Stimulated activated memory B cell treated with anti-CD40 and anti-IgM and Interleukin-4, amounts not matched to agents 10 μg/mL and 1 μg/mL and 100 μg/mL, for 72 hours (primary cell): ENCODE measurements at regions not wholly inside any gene's neighbourhood (a gene's known extent, or its start where the extent isn't known, plus 50 kb on each side); places are given as distances from the start of the nearest gene placed in this dataset.
A peak's percentile ranks its signal among the peaks of the same experiment; 100 is the strongest.

Source experiments
- ATAC-seq: fragments of 150-1000 bp; cut with Tn5 transposase; 2 replicates; pipeline ENCODE4 v1.10.0; 2021
- H3K27ac Mint-ChIP-seq: one replicate; pipeline ENCODE4 v1.8.0; 2022; ENCODE audit warnings: mild to moderate bottlenecking, mixed read lengths
- H3K27me3 Mint-ChIP-seq: one replicate; pipeline ENCODE4 v1.8.0; 2022; ENCODE audit warnings: mixed read lengths
- H3K36me3 Mint-ChIP-seq: one replicate; pipeline ENCODE4 v1.8.0; 2022; ENCODE audit warnings: mixed read lengths
- H3K4me1 Mint-ChIP-seq: one replicate; pipeline ENCODE4 v1.8.0; 2022; ENCODE audit warnings: mixed read lengths
- H3K4me3 Mint-ChIP-seq: one replicate; pipeline ENCODE4 v1.8.0; 2022; ENCODE audit warnings: mild to moderate bottlenecking, moderate library complexity, mixed read lengths
- H3K9me3 Mint-ChIP-seq: one replicate; pipeline ENCODE4 v1.8.0; 2022; ENCODE audit warnings: mixed read lengths

GRCh38 chr12:115042341-115042740 lies 358.4 kb upstream of the TBX3 start:
- no peaks in the 10 kb centered on the region for H3K9me3 Mint-ChIP-seq
- H3K4me3 Mint-ChIP-seq: no peak overlapping the region
- no peaks in the 10 kb centered on the region for H3K36me3 Mint-ChIP-seq
- ATAC-seq: no peak
- H3K4me1 Mint-ChIP-seq: no peaks in the 10 kb centered on the region
- no peaks in the 10 kb centered on the region for H3K27me3 Mint-ChIP-seq
- no peak overlapping the region for H3K27ac Mint-ChIP-seq

GRCh38 chr12:115037830-115038229 lies 353.9 kb upstream of the TBX3 start:
- Mint-ChIP-seq H3K9me3 (peaks cover 2% of the 10 kb centered on the region), H3K4me3 (no peak overlapping the region)
- ATAC-seq: no peak

DNA sequence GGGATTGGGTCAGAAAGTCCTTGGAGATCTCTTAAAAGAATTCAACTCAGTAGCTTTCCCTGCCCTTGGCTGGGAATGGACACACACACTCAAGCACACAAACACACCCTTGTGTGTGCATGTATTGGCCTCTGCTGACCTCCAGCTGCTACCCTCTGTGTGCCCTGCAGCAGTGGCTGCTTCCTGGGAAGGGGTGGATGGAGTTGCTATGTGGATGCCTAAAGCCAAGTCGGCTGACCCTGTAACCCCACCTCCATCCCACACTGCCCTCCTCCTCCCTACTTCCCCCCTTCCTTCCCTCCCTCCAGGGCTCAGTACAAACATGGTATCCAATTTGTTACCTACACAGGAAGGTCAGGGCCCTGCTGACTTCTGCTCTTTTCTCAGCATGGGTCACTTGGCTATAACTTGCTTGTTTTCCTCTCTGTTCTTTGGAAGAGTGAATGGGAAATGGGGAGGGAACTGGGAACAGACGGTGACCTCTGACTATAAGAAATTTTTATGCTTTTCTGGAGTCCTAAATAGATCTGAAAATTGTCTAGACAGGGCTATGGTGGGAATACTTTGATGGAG lies 351.6 kb upstream of the TBX3 start:
- Mint-ChIP-seq H3K27me3 (no peaks in the 10 kb centered on the region), H3K36me3 (no peaks in the 10 kb centered on the region), H3K4me3 (no peak overlapping the region), H3K4me1 (no peaks in the 10 kb centered on the region), H3K9me3 (peaks cover 2% of the 10 kb centered on the region), H3K27ac (no peak overlapping the region)
- no peak for ATAC-seq

More at GRCh38 chr12:115037830-115038229, 353.9 kb upstream of the TBX3 start:
- no peaks in the 10 kb centered on the region for H3K27me3 Mint-ChIP-seq
- H3K27ac Mint-ChIP-seq: no peak overlapping the region
- no peaks in the 10 kb centered on the region for H3K4me1 Mint-ChIP-seq
- H3K36me3 Mint-ChIP-seq: no peaks in the 10 kb centered on the region

DNA sequence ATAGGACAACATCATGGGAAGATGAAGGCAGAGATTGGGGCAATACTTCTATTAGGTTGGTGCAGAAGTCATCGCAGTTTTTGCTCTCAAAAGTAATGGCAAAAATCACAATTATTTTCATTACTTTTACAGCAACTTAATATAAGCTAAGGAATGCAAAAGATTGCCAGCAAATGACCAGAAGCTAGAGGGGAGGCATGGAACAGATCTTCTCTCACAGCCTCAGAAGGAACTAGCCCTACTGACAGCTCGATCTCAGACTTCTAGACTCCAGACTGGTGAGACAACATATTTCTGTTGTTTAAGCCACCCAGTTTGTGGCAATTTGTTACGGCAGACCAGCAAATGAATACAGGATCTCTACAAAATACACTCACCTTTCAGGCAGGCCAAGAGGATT lies 348.5 kb upstream of the TBX3 start:
- ATAC-seq: no peak
- Mint-ChIP-seq H3K4me1 (no peaks in the 10 kb centered on the region), H3K9me3 (peaks cover 2% of the 10 kb centered on the region), H3K27me3 (no peaks in the 10 kb centered on the region), H3K27ac (no peak overlapping the region), H3K36me3 (no peaks in the 10 kb centered on the region), H3K4me3 (no peak overlapping the region)

DNA sequence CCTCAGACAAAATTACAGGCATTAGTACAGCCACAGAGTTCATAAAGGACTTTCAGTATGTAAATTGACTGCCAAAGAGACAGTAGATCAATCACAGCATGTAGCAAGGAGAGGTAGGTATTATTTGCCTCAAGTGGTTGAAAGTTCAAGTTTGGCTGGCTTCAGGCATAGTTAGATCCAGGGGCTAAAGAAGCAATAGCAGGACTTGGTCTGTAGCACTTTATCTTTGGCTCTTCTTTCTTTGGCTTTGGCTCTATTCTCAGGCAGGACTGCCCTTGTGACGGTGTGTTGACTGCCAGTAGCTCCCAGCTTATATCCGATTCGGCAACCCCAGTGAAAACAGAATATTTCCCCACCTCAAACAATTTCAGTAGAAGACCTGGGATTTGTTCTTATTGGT lies 346.0 kb upstream of the TBX3 start:
- no peak overlapping the region for H3K27ac Mint-ChIP-seq
- H3K36me3 Mint-ChIP-seq: no peaks in the 10 kb centered on the region
- H3K4me3 Mint-ChIP-seq: no peak overlapping the region
- no peak for ATAC-seq
- peaks cover 6% of the 10 kb centered on the region for H3K9me3 Mint-ChIP-seq
- H3K27me3 Mint-ChIP-seq: no peaks in the 10 kb centered on the region
- no peaks in the 10 kb centered on the region for H3K4me1 Mint-ChIP-seq

DNA sequence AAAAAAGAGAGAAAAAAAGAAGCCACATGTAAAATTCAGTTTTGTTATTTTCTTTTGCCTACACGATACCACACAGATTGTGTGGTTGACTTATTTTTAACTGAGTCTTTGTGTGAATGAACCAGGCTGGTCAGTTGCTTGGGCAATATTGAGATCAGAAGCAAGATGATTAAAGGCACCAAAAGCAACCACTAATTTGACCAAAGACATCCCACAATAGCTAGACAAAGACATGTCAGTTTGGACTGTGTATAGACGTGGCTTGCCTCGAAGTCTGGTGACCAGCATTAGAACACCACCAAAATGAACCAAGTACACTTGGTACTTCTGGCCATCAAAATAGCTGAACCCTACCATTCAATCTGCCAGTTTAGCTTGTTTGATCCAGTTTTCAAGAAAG lies 340.6 kb upstream of the TBX3 start:
- Mint-ChIP-seq H3K27me3 (no peaks in the 10 kb centered on the region), H3K4me1 (no peaks in the 10 kb centered on the region), H3K27ac (no peak overlapping the region), H3K36me3 (no peaks in the 10 kb centered on the region), H3K9me3 (peaks cover 11% of the 10 kb centered on the region), H3K4me3 (no peak overlapping the region)
- no peak for ATAC-seq

DNA sequence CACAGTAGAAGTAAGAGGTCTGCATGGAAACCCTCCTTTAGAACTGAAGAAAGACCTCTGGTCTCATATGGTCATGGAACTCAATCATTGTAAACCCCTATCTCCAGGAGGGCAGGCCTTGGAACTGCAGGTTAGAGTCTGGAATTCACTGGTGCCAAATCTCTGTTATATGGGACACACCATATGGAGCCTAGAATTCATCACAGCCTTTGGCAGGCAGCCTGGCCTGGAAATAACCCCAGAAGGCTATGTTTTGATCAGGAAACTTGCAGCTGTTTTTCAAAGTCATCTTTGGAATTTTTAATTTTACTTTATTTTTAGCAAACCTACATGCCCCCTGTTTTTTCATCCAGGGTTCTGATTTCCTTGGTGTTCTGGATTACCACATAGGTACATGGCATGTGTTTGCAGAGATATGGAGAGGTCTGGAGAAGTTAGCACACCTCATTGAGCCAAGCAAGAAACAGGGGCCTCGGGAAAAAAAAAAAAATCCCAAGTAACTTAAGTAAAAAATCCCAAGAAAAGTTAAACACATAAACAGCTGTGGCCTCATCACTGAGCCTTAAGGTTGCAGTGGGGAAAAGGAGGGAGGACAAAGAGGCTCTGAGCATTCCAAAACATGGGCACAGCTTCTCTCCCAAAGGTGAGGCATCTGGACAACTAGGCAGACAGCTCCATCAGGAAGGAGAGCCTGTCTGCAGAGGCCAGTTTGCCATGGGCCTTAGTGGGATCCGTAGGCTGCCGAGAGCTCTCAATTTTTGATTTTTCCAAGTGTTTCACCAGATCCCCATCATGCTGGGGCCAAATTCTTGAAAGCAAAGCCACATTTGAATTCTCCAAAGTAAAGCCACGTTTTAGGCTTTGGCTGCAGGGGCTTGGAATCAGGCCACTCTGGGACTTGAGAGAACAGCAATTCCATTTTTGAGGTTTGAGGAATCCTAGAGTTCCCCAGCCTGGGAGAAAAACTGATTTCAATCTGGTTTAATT lies 339.6 kb upstream of the TBX3 start:
- Mint-ChIP-seq H3K4me1 (no peaks in the 10 kb centered on the region), H3K27me3 (no peaks in the 10 kb centered on the region), H3K4me3 (no peak overlapping the region), H3K27ac (no peak overlapping the region), H3K36me3 (no peaks in the 10 kb centered on the region), H3K9me3 (peaks cover 14% of the 10 kb centered on the region)
- ATAC-seq: no peak

DNA sequence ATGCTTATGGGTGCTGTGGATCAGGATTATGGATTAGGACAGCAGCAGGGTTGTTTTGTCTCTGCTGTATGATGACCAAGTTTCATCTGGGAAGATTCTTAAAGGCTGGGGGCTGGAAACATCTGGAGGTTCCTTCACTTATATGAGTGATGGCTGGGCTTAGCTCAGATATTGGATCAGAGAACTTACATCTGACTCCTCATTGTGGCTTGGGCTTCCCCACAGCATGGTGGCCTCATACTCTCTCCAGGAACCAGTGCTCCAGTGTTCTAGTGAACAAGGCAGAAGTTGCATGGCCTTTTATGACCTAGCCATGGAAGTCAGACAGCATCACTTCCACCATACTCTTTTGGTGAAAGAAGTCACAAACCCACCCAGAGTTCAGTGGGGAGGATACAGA lies 336.1 kb upstream of the TBX3 start:
- Mint-ChIP-seq H3K4me1 (no peaks in the 10 kb centered on the region), H3K4me3 (no peak overlapping the region), H3K9me3 (peaks cover 8% of the 10 kb centered on the region), H3K36me3 (no peaks in the 10 kb centered on the region), H3K27ac (no peak overlapping the region), H3K27me3 (no peaks in the 10 kb centered on the region)
- ATAC-seq: no peak

DNA sequence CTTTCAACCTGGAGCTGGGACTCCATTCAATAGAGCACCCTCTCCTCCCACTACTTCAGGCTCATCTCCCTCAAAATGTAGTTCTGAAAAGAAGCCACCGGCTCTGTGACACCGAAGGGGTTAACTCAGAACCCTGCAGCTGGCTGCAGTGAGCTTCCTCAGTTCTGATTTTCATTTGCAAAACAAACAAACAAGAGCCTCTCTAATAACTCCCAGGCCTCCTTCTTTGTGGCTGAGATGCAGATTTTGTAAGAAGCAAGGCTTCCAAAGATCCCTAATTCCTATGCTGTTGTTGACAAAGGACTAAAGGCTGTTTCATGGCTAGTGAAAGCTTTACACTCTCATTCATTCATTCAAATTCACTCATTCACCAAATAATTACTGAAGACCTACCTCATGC lies 333.4 kb upstream of the TBX3 start:
- Mint-ChIP-seq H3K27me3 (no peaks in the 10 kb centered on the region), H3K9me3 (peaks cover 13% of the 10 kb centered on the region), H3K27ac (no peak overlapping the region), H3K4me1 (no peaks in the 10 kb centered on the region), H3K4me3 (no peak overlapping the region), H3K36me3 (no peaks in the 10 kb centered on the region)
- ATAC-seq: no peak

DNA sequence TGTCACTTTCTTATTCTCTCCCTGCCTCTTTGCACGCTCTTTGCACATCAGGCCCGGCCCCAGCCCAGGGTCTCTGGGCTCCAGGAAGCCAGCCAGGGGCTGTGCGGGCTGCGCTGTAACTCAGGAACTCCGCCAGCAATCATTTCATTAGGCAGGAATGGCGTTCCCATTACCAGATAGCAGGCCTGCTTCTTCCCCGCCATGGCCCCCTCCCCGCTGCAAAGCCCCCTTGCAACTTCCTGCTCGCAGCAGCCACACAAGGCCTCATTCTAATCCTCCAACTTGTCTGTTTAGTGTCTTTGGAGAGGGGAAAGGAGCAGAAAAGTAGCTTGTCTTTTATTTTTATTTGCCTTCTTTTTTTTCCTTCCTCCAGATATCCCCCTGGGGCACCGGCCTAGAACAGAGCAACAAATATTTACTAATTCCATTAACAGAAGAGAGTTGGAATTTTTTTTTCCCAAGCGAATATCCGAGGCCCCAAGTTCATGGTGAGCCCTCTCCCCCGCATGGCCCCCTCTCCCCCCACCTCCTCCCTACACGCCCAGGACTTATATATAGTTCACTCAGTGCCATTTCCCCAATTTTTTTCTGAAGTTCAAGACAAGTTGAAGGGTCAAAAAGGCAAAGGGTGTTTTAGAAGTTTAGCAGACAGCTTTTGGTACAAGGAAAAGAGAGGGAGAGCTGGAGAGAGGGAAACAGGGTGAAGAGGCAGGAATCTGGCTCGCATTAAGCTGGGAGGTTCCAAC lies 329.4 kb upstream of the TBX3 start:
- H3K9me3 Mint-ChIP-seq: peaks cover 13% of the 10 kb centered on the region

GRCh38 chr12:115012861-115013235 lies 328.9 kb upstream of the TBX3 start:
- H3K27me3 Mint-ChIP-seq: no peaks in the 10 kb centered on the region
- H3K4me3 Mint-ChIP-seq: no peak overlapping the region
- no peak for ATAC-seq
- no peaks in the 10 kb centered on the region for H3K36me3 Mint-ChIP-seq
- peaks cover 13% of the 10 kb centered on the region for H3K9me3 Mint-ChIP-seq
- H3K4me1 Mint-ChIP-seq: no peaks in the 10 kb centered on the region
- H3K27ac Mint-ChIP-seq: no peak overlapping the region

More for the DNA sequence above, 329.4 kb upstream of the TBX3 start:
- no peak overlapping the region for H3K27ac Mint-ChIP-seq
- ATAC-seq: no peak
- no peak overlapping the region for H3K4me3 Mint-ChIP-seq
- H3K27me3 Mint-ChIP-seq: no peaks in the 10 kb centered on the region
- no peaks in the 10 kb centered on the region for H3K4me1 Mint-ChIP-seq
- H3K36me3 Mint-ChIP-seq: no peaks in the 10 kb centered on the region

DNA sequence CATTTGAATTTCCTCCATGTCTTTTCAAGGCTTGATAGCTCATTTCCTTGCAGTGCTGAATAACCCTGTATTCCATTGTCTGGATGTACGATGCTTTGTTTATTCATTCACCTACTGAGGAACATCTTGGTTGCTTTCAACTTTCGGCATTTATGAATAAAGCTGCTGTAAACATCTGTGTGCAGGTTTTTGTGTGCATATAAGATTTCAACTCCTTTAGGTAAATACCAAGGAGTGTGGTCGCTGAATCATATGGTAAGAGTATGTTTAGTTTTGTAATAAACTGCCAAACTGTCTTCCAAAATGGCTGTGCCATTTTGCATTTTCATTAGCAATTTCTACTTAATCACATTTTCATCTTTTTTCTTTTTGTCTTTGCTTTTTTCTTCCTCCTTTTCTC lies 327.7 kb upstream of the TBX3 start:
- Mint-ChIP-seq H3K27ac (no peak overlapping the region), H3K36me3 (no peaks in the 10 kb centered on the region), H3K4me1 (no peaks in the 10 kb centered on the region), H3K9me3 (peaks cover 13% of the 10 kb centered on the region), H3K27me3 (no peaks in the 10 kb centered on the region), H3K4me3 (no peak overlapping the region)
- ATAC-seq: no peak

DNA sequence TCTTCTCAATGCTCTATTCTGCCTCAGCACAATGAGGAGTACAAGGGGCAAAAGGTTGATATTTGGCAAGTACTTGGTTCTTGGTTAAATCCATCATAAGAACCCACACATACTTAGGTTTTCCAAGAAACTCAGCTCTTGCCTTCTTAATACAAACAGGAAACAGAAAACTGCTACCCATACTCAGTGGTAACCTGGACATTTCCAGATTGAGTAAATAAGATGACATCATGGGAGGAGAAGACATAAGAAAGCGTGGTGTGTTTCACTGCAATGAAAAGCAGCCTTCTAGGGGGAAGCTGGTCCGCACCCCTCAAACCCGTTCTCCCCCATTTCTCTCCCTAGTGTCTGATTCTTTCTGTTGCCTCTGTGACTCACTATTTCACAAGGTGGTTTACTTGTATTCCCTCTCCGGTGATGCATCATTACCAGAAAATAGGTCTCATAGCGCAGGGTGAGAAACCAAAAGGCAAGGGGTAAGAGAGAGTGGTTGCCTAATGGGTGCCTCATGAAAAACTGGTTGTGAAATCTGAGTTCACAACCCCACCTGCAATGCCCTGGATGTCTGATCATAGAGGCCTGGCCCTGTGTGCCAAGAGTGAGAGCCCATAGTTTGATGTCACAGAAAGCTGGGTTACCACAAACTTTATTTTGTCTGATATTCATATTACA lies 326.5 kb upstream of the TBX3 start:
- H3K36me3 Mint-ChIP-seq: no peaks in the 10 kb centered on the region
- H3K4me1 Mint-ChIP-seq: no peaks in the 10 kb centered on the region
- no peak for ATAC-seq
- no peak overlapping the region for H3K27ac Mint-ChIP-seq
- H3K27me3 Mint-ChIP-seq: no peaks in the 10 kb centered on the region
- peaks cover 13% of the 10 kb centered on the region for H3K9me3 Mint-ChIP-seq
- no peak overlapping the region for H3K4me3 Mint-ChIP-seq

GRCh38 chr12:115008929-115009328 lies 325.0 kb upstream of the TBX3 start:
- no peaks in the 10 kb centered on the region for H3K27me3 Mint-ChIP-seq
- H3K36me3 Mint-ChIP-seq: no peaks in the 10 kb centered on the region
- peak; percentile 51 for ATAC-seq
- no peak overlapping the region for H3K27ac Mint-ChIP-seq
- H3K4me3 Mint-ChIP-seq: no peak overlapping the region
- peaks cover 13% of the 10 kb centered on the region for H3K9me3 Mint-ChIP-seq
- H3K4me1 Mint-ChIP-seq: no peaks in the 10 kb centered on the region

- Mint-ChIP-seq H3K27ac (no peak overlapping the region), H3K4me1 (peaks cover 5% of the 10 kb centered on the region), H3K9me3 (peaks cover 3% of the 10 kb centered on the region), H3K36me3 (no peaks in the 10 kb centered on the region), H3K27me3 (peaks cover 9% of the 10 kb centered on the region), H3K4me3 (no peak overlapping the region)
- no peak for ATAC-seq
These were observed 320.6 kb upstream of the TBX3 start for GRCh38 chr12:115004470-115005146.
